C4-2B (cell line): ENCODE measurements at regions not wholly inside any gene's neighbourhood (a gene's known extent, or its start where the extent isn't known, plus 50 kb on each side); places are given as distances from the start of the nearest gene placed in this dataset.

Experiments used
- H3K27ac ChIP-seq: fragments of 450-650 bp; 2 replicates; pipeline ENCODE4 v1.5.1; 2017
- ZFX ChIP-seq: fragments of 450-650 bp; IDR thresholded peaks from 2 replicates; pipeline ENCODE4 v1.6.1; 2017
- TF ChIP-seq, protein P1 (sequence below): fragments of 450-650 bp; conservative IDR thresholded peaks from 2 replicates; pipeline ENCODE4 v1.5.1; 2017; ENCODE audit warnings: mild to moderate bottlenecking

DNA sequence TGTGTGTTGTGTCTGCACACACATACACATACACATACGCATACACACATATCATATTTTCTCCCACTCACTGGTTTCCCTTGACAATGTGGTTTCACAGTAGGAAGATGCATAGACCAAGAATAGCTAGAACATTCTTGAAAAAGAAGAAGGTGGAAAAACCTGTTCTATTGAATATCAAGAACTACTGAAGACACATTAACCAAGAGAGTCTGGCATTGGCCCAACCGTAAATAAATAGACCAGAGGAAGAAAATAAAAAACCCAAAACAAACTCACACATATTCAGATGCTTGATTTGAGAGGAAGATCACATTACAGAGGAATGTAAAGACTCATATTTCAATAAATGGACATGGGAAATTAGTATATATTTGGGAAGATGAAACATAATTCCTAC is 311.3 kb downstream of the FOXG1 start:
- TF ChIP-seq, protein P1, sequence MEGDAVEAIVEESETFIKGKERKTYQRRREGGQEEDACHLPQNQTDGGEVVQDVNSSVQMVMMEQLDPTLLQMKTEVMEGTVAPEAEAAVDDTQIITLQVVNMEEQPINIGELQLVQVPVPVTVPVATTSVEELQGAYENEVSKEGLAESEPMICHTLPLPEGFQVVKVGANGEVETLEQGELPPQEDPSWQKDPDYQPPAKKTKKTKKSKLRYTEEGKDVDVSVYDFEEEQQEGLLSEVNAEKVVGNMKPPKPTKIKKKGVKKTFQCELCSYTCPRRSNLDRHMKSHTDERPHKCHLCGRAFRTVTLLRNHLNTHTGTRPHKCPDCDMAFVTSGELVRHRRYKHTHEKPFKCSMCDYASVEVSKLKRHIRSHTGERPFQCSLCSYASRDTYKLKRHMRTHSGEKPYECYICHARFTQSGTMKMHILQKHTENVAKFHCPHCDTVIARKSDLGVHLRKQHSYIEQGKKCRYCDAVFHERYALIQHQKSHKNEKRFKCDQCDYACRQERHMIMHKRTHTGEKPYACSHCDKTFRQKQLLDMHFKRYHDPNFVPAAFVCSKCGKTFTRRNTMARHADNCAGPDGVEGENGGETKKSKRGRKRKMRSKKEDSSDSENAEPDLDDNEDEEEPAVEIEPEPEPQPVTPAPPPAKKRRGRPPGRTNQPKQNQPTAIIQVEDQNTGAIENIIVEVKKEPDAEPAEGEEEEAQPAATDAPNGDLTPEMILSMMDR: no peak
- no peak for TF ChIP-seq ZFX
- H3K27ac ChIP-seq: no peak overlapping the region

DNA sequence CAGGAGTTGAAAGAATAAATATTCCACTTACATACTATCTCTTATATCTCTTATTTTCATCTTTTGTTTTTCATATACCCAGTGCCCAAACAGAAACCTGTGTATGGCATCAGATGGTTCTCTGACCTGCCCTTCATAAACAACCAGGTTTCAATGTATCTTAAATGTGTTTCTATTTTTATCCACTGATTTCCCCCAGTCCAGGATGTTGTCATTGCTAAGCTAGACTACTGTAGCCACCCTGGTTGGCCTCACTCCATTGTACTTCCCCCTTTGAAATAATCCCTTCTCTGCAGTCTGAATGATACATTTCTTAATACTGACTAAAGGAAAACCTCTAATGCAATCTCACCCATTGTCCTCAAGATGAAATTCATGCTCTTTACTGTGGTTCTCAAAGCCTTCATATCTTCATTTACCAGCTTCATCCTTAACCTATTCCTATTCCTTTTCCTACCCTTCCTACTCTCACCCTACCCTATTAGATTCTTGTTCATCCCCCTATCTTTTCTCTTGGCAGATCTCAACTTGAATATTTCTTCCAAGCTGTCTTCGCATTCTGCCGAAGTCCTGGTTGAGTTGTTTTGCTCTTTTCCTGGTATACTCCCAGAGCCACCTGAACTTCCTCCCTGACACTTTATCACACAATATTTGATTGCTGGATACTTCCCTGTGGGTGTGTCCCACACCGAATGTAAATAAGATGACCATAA is 312.4 kb downstream of the FOXG1 start:
- no peak for TF ChIP-seq ZFX
- TF ChIP-seq, protein P1: no peak
- no peak overlapping the region; the same call in 1 of the 2 replicates for H3K27ac ChIP-seq

GRCh38 chr14:29085546-29085945 is 319.0 kb downstream of the FOXG1 start:
- no peak for TF ChIP-seq ZFX
- TF ChIP-seq, protein P1: peak; percentile 37
- no peak overlapping the region for H3K27ac ChIP-seq

- H3K27ac ChIP-seq: no peak overlapping the region
- no peak for TF ChIP-seq ZFX
- TF ChIP-seq, protein P1: no peak
These were observed 323.3 kb downstream of the FOXG1 start for GRCh38 chr14:29089849-29090248.

DNA sequence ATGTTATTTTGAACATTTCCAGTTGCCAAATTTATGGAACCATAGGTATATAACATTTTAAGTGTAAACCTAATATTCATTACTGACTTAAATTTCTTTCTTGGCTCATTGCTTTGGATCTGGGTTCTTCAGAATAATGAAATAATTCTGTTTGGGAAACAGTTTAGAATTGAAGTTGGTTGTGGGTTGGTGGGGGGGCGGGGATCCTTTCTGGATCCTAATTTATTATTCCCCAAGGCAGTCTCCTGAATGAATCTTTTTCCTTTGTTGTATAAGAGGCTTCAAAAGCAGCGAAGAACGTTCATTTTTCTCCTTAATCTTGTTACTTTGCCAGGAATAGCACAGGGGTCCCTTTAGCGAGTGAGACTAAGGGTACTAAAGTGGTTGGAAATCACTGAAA is 325.5 kb downstream of the FOXG1 start:
- no peak overlapping the region for H3K27ac ChIP-seq
- no peak for TF ChIP-seq ZFX
- TF ChIP-seq, protein P1: no peak

GRCh38 chr14:29097476-29097875 is 330.9 kb downstream of the FOXG1 start:
- H3K27ac ChIP-seq: no peak overlapping the region
- TF ChIP-seq, protein P1: no peak
- TF ChIP-seq ZFX: no peak

DNA sequence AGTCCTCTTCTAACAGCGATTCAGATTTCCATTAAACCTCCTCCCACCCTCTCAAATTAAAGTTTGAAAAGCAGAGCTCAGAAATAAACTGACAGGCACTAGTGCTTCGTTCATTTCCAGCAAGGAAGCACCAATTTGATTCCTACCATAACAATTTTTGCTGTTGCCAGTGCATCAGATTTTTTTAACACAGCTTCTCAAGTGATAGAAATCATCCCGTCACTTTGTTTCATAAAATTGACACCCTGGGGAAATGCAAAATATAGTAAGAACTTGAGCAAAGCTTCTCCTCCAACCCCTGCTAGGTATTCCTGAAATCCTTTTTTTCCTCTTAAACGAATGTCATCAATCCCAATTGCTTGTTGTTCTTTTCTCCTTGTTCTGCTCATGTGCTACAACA is 332.1 kb downstream of the FOXG1 start:
- TF ChIP-seq, protein P1: no peak
- no peak for TF ChIP-seq ZFX

More for the DNA sequence above, 332.1 kb downstream of the FOXG1 start:
- no peak overlapping the region for H3K27ac ChIP-seq
